CD4-positive, alpha-beta T cell treated with Interferon gamma for 1 hour (primary cell): ENCODE measurements at regions not wholly inside any gene's neighbourhood (a gene's known extent, or its start where the extent isn't known, plus 50 kb on each side); places are given as distances from the start of the nearest gene placed in this dataset.
"Not testable (repeated sequence)": the region's sequence is repeated elsewhere in the genome, so short reads cannot be mapped to it uniquely, and the experiment has no call there.

Experiments used
- DNase-seq: peaks from one replicate; pipeline ENCODE4 v3.0.0-alpha.2; 2020

DNA sequence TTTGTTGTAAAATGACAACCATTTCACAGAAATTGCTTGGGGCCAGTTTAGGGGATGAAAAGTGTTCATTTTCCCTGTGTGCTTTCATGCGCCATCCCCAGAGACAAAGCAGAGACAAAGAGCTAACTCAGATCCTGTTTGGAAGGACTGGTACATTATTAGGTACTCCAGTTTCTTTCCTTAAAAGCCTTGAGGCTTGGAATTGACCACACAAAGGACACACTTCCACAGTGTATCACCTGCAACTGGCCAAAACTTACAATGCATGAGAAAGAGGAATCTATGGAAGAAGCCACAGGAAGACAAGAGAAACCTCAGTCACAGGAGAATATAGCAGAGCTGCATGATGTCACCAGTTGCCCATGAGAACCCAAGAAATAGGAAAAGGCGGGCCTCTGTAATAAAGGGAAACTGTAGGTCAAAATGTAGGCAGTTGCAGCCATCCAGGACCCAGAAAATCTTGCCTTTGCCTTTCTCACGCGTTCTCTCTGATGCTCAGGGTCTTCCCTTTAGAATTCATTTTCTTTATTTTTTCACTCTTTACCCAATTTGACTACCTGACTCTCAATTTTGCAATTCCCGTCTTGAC, 339.0 kb downstream of the RMST start:
- no peak for DNase-seq

DNA sequence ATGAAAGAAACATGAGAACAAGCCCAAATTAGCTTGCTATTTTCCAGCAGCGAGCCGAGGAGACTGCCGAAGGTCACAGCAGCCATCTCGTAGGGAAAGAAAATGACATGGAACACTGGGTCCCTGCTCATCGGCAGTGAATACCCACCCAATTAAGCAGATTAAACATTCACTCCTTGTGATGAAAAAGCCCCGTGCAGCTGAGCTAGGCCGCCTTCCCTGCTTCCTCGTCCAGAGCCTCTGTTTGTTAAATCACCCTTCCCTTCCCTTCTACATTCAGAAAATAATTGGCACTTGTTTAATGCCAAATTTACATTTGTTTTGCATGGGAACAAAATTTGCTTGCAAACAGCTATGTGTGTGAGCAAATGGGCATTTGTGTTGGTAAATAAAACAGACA, 342.5 kb downstream of the RMST start:
- DNase-seq: no peak

DNA sequence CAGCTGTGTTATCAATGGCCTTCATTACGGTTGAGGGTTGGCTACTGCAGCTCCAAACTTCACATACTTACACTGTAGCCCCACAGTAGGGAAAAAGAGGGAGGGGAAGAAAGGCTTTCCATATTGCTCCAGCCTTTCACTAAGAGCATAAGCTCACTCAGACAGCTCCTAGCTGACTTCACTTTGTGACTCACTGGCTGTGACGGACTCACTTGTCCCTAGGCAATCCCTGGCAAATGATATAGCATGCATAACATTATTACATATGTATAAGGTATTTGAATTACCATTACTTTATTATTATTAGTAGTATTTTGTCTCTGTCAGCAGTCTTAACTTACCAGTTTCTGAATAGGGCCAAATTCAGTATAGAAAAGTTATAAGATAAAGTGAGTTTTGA, 350.7 kb downstream of the RMST start:
- no peak for DNase-seq

DNA sequence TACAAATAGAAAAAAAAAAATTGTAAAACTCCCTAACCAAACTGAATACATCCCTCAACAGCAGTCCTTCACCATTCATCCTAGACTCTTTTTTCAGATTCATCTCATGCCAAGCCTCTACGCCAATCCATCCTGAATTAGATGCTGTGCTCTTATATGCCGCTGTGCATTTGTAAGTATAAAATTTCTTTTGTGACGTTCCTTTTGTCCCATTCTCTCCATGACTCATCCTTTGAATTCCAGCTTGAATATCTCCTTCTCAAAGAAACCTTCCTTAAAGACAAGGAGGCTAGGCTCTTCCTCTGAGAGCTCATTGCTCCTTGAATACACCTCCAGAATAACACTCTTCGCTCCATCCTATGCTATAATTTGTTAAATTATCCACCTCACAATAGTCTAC, 359.2 kb downstream of the RMST start:
- no peak for DNase-seq

DNA sequence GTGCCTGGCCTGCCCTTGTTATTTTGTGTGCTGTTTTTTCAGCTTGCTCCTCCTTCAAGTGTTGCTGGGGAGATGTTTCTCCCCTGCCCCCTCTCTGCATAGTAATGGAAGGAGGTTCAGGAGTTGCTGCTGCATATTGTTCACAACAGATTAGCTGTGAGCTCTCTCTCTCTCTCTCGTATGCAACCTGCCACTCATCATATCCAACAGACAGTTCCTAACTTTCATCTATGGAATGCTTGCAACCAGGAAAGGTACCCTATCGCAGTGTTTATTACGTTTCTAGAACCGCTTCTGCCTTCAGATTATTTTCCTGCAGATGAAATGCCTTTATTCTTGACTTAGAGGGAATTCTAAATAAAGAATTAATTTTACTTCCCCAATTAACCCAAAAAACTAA, 372.9 kb downstream of the RMST start:
- DNase-seq: no peak

DNA sequence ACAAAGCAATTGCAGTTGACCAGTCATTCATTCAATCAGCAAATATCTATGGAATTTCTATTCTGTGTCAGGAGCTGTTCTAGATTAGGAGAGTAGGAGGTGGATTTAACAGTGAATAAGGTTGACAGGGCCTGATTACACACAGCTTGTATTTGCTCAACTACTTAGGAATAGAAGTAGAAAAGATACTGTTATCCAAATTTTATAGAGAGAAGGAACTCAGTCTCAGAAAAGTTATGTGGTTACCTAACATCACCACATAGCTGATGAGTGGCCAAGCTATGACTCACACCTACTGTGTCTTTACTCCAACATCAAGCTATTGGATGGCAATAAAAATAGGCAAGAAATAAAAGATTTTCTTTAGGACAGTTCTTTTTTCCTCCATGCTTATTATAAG, 374.8 kb downstream of the RMST start:
- no peak for DNase-seq

DNA sequence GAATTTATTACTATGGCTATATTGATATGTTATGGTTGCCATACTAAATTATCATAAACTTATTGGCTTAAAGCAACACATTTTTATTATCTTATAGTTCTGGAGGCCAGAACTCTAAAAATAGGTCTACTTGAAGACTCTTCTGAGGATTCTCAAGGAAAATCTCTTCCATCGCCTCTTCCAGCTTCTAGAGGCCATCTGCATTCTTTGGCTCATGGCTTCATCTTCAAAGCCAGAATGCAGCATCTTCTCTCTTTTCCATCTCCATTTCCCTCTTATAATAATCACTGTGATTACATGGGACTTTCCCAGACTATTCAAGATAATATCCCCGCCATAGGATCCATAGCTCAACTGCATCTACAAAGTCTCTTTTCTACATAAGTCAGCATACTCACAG, 385.4 kb downstream of the RMST start:
- DNase-seq: no peak

DNA sequence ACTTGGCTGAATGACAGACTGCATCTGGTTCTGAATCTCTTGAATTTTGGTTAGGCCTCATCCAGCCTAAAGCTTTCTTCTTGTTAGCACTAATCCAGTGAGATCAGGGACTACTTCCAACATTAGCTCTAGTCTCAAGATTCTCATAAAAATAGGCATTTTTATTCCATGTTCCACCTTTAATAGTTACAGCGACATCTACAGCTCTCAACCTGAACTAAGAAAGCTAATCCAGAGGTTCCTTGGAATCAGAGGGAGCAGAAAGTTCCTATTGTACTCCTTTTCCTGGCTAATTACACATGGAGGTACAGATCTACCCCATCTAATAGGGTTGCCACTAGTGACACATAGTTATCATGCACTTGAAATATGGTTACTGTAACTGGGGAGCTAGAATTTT, 391.9 kb downstream of the RMST start:
- no peak for DNase-seq

DNA sequence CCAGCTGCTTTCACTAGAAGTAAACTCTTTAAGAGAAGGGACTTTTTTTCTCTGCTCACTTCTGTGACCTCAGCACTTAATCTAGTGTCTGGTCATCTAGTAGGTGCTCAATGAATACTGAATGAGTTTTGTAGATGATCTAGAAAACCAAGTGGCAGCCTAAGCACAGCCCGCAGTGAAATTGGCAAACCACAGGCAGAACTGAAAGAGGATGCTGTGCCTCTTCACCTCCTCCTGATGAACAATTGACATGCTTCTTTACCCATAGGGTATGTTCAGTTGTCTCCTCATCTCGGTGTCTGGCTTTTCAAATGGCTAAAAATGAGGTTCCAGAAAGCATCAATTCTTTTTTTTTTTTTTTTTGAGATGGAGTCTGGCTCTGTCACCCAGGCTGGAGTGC, 399.5 kb downstream of the RMST start:
- DNase-seq: no peak

DNA sequence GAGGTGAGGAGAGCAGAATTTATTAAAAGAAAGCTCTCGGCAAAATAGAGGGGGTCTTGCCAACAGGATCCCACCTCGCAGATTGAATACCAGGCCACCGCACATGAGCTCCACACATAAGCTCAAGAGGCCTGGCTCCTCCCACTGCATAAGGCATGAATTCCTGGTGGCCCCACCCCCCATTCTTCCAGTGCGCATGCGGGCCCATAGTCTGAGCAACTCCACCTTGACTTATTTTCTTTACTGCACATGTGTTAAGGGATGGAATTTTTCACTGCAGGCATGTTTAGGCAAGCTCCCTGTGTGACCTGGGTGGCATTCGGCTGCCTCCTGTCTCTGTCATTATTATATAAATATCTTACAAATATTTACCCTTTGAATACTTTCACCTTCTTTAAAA, 412.5 kb downstream of the RMST start:
- no peak for DNase-seq

DNA sequence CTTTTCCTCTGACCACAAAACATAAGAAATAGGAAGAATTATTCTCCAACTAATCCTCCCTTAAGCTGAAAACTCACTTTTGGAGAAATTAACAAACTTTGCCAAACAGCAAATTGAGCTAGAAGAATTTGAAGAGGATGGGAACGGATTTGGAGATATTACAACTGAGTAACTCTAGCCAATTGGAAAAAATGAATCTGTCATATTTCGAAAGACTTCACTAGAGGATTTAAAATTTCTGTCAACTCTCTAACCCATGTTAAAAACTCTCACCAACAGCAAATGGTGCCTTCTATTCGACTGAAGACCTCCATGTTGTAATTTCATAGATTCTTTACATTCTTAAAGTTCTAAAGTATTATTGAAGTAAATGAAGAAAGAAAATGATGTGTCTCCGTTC, 414.2 kb downstream of the RMST start:
- DNase-seq: no peak

DNA sequence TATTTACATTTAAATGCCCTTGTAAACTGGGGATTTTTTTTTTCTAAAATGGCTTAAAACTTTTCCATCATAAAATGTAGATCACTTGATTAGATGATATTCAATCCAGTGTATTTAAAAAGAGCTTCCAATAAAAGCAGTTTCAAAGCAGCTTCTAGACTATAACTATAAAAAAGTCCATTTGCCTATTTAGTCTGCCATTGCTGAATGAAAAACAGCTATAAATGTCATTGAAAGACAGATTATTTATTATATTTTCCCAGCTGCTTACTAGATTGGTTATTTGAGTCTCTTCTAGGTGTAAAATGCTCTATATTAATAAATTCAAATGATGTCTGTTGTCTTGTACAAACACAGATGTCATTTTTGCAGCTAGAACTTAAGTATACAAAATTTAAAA, 414.8 kb downstream of the RMST start:
- DNase-seq: no peak

DNA sequence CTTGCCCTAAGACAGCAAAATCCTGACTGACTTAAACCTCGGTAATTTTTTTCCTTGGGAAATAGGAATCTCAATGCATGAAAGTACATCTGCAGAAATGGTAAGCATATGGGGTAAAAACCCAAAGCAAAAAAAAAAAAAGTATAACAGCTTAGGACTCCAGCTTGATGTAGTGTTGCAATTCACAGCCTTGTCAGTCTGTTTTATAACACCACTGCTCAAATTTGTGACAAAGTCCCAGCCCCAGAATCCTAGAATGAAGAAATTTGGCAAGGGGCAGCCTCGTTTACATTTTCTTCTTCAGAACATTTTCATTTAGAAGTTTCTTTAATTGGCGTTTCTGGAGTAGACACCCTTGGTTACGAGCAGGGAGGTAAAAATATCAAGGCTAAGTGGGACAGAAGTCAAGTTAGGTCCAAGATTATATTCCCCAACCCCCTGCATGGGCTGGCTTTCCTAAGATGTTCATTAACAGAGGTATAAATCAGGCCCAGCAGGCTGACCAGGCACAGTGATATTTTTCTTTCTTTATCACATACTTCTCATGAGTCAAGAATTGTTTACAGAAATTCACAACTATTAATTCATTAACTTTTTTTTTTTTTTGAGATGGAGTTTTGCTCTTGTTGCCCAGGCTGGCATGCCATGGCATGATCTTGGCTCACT, 424.0 kb downstream of the RMST start:
- DNase-seq: no peak

DNA sequence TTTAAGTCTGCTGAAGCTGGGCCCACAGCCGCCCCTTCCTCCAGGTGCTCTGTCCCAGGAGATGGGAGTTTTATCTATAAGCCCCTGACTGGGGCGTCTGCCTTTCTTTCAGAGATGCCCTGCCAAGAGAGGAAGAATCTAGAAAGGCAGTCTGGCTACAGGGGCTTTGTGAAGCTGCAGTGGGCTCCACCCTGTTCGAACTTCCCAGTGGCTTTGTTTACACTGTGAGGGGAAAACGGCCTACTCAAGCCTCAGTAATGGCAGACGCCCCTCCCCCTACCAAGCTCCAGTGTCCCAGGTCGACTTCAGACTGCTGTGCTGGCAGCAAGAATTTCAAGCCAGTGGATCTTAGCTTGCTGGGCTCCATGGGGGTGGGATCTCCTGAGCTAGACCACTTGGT, 435.3 kb downstream of the RMST start:
- DNase-seq: not testable (repeated sequence)

DNA sequence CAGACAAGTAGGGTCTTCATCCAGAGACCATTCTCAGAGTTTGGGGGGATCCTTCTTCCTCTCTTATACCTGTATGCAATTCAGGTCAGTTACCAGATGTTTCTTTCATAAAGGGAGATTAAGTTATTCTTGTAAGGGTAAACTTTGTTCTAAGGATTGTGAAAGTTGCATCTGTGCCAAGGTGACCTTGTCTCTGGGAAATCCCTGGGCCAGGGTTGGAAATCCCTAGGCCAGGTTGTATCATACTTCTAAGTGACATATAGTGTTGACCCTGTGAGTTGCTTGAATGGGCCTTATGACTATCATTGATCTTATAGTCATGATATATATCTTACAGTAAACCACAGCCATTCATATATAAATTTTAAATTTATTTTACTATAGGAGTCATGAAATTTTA, 436.9 kb downstream of the RMST start:
- DNase-seq: no peak

DNA sequence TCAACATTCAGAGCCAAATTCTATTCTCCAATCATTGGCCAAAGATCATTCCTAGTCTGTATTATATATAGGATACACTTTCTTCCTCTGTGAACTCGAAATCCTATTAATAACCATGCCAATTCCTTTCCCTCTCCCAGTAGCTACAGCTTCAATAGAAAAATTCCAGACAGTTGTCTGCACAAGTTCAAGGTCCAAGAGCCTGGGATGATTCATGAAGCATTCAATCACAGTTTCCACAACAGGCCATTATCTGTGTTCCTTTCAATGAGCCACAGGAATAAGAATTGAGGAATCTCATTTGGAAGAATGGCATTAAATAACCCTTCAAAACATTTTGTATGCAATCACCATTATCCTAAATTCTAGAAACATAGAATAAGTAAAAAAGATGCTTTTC, 437.4 kb downstream of the RMST start:
- DNase-seq: no peak

DNA sequence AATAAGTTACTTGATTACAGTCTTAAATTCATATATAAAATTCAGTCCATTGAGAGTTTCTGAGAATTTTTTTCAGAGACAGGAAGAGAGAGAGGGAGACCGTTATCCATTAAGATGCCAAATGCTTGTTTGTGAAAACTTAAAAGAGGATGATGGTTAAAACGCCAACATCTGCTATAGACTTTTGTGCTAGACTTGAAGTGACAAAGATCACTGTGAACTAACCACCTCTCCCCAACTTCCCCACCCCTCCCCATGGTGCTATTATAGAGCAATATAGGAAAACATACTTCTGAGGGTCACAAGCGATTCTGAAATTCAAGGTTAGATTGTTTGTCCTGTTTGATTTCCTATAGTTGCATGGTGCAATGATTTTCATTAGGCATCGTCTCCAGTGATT, 440.8 kb downstream of the RMST start:
- no peak for DNase-seq

DNA sequence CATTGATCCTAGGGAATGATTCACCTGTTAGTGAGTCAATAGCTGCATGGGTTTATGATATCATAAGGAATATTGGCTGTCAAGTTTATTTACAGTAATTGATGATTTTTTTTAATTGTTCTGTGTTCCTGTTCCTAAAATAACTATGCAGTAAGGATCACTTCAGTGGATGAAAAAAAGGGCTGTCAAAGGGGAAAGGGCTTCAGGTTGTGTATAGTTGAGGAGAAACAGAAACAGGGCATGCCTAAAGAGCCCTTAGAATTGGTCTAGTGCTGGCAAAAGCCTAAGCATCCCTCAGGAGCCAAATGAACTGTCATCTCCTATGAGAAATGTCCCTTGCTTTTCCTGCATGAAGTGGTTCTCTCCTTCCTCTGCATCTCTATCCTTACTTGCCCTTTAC, 444.9 kb downstream of the RMST start:
- no peak for DNase-seq

DNA sequence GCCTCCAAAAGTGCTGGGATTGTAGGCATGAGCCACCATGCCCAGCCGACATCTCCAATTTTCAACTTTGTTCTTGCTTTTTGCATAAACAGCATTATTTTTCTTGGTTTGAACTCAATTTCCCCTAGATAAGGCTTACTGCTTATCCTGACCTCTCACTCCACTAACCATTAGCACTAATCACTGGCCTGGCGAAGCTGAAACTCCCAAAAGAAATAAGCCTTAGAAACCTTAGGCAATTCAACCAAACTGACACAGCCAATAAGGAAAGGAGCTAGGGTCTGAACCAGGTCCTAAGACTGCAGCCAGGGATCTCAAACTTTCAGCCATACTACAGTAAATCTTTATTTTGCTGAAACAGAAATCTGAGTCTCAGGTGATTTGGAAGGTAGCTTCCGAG, 448.0 kb downstream of the RMST start:
- DNase-seq: no peak

DNA sequence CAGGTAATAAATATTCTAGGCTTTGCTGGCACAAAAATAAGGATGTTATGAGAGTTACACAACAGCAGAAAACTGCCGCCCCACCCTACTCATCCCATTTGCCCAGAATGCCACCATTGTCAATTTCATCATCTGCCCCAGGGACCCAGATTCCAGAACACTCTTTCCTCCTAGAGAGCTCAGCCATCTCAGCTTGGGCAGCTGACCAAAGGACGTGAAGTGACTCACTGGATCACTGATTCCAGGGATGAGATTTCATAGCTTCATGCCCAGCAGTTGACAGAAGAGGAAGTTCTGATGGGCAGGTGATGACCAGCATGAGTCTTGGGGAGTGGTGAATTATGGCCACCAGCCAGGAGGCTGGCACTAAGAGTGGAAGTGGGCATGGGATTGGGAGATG, 450.3 kb downstream of the RMST start:
- DNase-seq: no peak

DNA sequence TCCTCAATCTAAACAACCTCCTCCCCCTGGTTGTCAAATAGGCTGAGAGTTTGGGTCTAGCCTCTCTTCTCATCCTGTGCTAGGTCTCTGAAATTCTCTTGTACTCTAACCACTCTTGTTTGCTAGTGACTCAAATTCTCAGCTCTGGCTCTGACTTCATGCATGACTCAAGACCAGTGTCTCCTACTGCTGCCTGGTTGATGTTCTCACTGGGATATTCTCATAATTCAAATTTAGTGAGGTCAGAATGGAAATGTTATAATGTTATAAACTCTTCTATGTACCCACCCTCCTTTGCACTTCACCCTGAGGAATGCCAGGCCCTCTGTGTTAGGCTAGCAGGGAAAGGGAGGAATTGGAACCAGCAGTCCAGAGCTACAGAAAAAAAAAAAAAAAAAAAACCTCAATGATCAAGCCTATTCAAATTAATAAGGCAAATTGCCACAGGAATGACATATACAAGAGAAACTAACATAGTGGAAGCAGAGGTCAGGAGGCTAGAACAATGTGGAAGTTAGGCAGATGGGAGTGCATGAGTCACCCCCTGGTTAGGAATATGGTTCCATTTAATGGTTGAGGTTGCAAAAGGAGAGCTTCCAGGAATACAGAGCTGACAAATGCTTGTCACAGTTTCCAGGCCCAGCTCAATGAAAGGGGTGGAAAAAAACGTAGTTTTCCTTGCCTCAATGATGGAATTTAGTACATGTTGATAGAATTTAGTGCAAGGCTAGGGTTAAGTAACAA, 459.5 kb downstream of the RMST start:
- DNase-seq: no peak

DNA sequence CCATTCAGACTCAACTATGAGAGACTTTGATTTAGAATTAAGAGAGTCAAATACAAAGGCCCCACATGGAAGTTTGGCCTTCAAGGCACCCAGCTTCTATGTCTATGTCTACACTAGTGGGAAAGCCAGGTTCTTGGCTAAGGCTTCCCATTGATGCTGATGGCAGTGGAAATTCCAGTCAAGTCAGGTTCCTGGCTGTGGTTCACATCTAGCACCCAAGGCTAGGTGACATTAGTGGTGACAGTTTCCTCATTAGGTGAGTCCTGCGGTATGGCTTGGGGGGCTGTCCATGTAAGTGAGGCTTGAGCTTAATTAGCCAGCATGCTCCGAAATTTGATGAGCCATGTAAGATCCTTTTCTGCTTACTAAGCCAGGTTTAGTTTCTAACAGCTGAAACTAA, 460.9 kb downstream of the RMST start:
- DNase-seq: no peak

DNA sequence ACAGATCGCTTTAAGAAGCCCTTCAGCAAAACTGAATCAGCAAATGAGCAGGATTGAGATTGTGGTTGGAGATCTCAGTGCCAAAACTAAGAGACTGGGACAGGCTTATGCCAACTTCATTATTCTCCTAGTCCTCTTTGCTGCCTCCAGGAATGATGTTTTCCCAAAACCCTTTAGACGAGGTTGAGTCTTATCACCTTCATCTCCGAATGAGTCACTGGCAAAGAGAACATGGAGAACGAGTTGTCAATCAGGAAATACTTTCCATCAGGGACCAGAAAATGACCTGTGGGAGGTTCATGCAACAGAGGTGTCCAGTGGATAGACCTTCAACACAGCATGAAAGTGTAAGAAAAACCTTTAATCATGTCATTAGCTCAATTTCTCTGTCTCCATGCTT, 461.5 kb downstream of the RMST start:
- DNase-seq: no peak

DNA sequence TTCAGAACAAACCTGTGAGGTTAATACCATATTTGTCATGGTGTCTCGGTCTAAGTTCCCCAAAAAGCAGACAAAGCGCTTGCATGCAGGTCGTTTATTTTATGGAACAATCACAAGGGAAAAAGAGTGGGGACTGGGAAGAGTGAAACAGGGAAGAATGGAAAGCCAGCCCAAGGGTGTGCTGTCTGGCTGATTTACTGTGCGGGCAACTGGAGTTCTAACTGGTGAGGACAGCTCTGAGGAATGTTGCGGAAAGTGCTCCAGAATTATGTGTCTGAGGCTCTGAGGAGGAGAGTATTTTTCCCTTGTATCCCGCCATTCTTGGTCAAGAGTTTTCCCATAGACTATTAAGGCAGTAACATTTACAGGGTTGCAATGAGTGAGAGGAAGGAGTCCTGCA, 465.4 kb downstream of the RMST start:
- DNase-seq: no peak

DNA sequence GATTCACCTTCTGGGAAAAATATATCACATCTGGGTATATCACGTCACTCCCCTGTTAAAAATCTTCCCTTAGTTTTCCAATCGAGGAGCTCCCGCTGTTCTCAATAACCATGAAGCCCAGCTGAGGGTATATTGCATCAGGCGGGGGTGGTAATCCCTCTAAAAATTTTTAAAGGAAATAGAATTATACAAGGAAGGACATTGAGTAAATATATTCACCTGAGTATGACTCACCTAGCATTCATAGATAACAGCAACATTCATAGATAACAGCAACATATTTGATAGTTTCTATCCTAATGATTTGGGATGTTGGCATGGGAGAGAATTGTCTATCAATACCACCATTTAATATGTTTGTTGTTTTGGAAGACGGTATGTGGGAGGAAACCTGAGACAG, 473.6 kb downstream of the RMST start:
- DNase-seq: no peak
